SK-N-SH (cell line): ENCODE measurements at regions not wholly inside any gene's neighbourhood (a gene's known extent, or its start where the extent isn't known, plus 50 kb on each side); places are given as distances from the start of the nearest gene placed in this dataset.

Experiments
- CTCF ChIA-PET: fragments of 300-600, 350-600 bp; formaldehyde crosslinking; extraction: SDS; loops from one replicate; lab custom pipeline; 2021; lab: Yijun Ruan, JAX
- POLR2A ChIA-PET: fragments of 350-600 bp; sonication (Branson Sonifier 250); formaldehyde crosslinking; extraction: SDS; loops from one replicate; lab custom pipeline; 2020; ENCODE audit warnings: antibody characterized with exemption, inconsistent platforms; lab: Yijun Ruan, JAX
- DNase-seq: peaks from one replicate; pipeline ENCODE4 v3.0.0; 2012
- H2AFZ ChIP-seq: fragments of 200-600 bp; sonication (generic); 2 replicates; pipeline ENCODE4 v1.8.1; 2016; ENCODE audit warnings: antibody characterized with exemption, mild to moderate bottlenecking, low read depth
- H3F3A ChIP-seq: fragments of 200-600 bp; sonication (generic); replicated peaks from 2 replicates; pipeline ENCODE3; 2016; ENCODE audit warnings: antibody characterized with exemption, mild to moderate bottlenecking; ENCODE audit not compliant: insufficient read depth
- H3K27ac ChIP-seq, 2 experiments: fragments of 200-500 bp in 1 of 2; fragments of 200-600 bp in 1 of 2; sonication (Bioruptor generic) in 1 of 2; sonication (generic), shearing (Covaris generic) in 1 of 2; 2 replicates each; pipeline versions ENCODE4 v1.5.1 to v1.6.1; 2014 to 2016; ENCODE audit warnings: low read depth in 2 of 2, inconsistent platforms in 1 of 2, low read length in 1 of 2, mild to moderate bottlenecking in 1 of 2, mixed read lengths in 1 of 2
- H3K27me3 ChIP-seq: fragments of 200-600 bp; sonication (generic), shearing (Covaris generic); 2 replicates; pipeline ENCODE4 v1.6.1; 2016; ENCODE audit warnings: mixed run types; ENCODE audit not compliant: insufficient read depth
- H3K36me3 ChIP-seq, 2 experiments: fragments of 200-500 bp in 1 of 2; fragments of 200-600 bp in 1 of 2; sonication (Bioruptor generic) in 1 of 2; sonication (generic) in 1 of 2; replicated peaks in 1 of 2; 2 replicates each; pipeline versions ENCODE3 to v1.5.1; 2014 to 2016; ENCODE audit warnings: low read length in 1 of 2, mild to moderate bottlenecking in 1 of 2; ENCODE audit not compliant: insufficient read depth in 2 of 2, control insufficient read depth in 1 of 2
- H3K4me1 ChIP-seq, 2 experiments: fragments of 200-500 bp in 1 of 2; fragments of 200-600 bp in 1 of 2; sonication (Bioruptor generic) in 1 of 2; sonication (generic), shearing (Covaris generic) in 1 of 2; 2 replicates each; pipeline versions ENCODE4 v1.5.1 to v1.6.1; 2014 to 2016; ENCODE audit warnings: low read depth in 1 of 2, low read length in 1 of 2, mixed run types in 1 of 2; ENCODE audit not compliant: insufficient read depth in 2 of 2, control insufficient read depth in 1 of 2
- H3K4me2 ChIP-seq: fragments of 200-600 bp; sonication (generic), shearing (Covaris generic); 2 replicates; pipeline ENCODE4 v1.6.1; 2017; ENCODE audit warnings: mixed run types
- H3K4me3 ChIP-seq, 2 experiments: fragments of 200-500 bp in 1 of 2; fragments of 200-600 bp in 1 of 2; sonication (Bioruptor generic) in 1 of 2; sonication (generic), shearing (Covaris generic) in 1 of 2; 2 replicates each; pipeline versions ENCODE4 v1.5.1 to v1.8.1; 2014 to 2016; ENCODE audit warnings: low read depth in 2 of 2, inconsistent platforms in 1 of 2, low read length in 1 of 2, mild to moderate bottlenecking in 1 of 2, mixed read lengths in 1 of 2, moderate library complexity in 1 of 2
- H3K79me2 ChIP-seq: fragments of 200-600 bp; sonication (generic); 2 replicates; pipeline ENCODE4 v1.8.1; 2017; ENCODE audit warnings: mild to moderate bottlenecking; ENCODE audit not compliant: insufficient read depth
- H3K9ac ChIP-seq: fragments of 200-600 bp; sonication (generic); 2 replicates; pipeline ENCODE4 v1.6.1; 2017; ENCODE audit warnings: mixed run types
- H3K9me2 ChIP-seq: fragments of 200-600 bp; sonication (generic); 2 replicates; pipeline ENCODE4 v1.6.1; 2017; ENCODE audit warnings: mixed run types
- H3K9me3 ChIP-seq: fragments of 200-600 bp; sonication (generic); 2 replicates; pipeline ENCODE4 v1.6.1; 2017; ENCODE audit warnings: mixed run types, mild to moderate bottlenecking, moderate library complexity
- H4K20me1 ChIP-seq: fragments of 200-600 bp; sonication (generic); 2 replicates; pipeline ENCODE4 v1.6.1; 2017; ENCODE audit warnings: mild to moderate bottlenecking, mixed run types; ENCODE audit not compliant: insufficient read depth
- CHD2 ChIP-seq: fragments of 150-350 bp; IDR thresholded peaks from 2 replicates; pipeline ENCODE4 v1.6.1; 2018; ENCODE audit warnings: low read length; ENCODE audit not compliant: partially characterized antibody
- EP300 ChIP-seq, 2 experiments: IDR thresholded peaks; 2 replicates each; pipeline versions ENCODE4 v1.4.0 to v1.6.1; 2012; ENCODE audit warnings: borderline replicate concordance in 1 of 2, low read depth in 1 of 2, low read length in 1 of 2
- EZH2phosphoT487 ChIP-seq: fragments of 200-600 bp; sonication (generic); IDR thresholded peaks from 2 replicates; pipeline ENCODE4 v1.6.1; 2017; ENCODE audit warnings: low read depth, mixed run types, mild to moderate bottlenecking, antibody characterized with exemption, moderate library complexity, borderline replicate concordance
- FOSL2 ChIP-seq: IDR thresholded peaks from 2 replicates; pipeline ENCODE4 v1.4.0; 2012; ENCODE audit warnings: low read depth, mild to moderate bottlenecking, moderate library complexity, borderline replicate concordance
- MEF2A ChIP-seq: IDR thresholded peaks from 2 replicates; pipeline ENCODE4 v1.4.0; 2012; ENCODE audit warnings: low read depth, borderline replicate concordance
- NRF1 ChIP-seq: IDR thresholded peaks from 2 replicates; pipeline ENCODE4 v1.6.1; 2012; ENCODE audit warnings: low read depth, mild to moderate bottlenecking, low read length
- POLR2AphosphoS5 ChIP-seq: IDR thresholded peaks from 2 replicates; pipeline ENCODE4 v1.6.1; 2012; ENCODE audit warnings: low read depth, low read length
- SIN3A ChIP-seq: IDR thresholded peaks from 2 replicates; pipeline ENCODE4 v1.6.1; 2012; ENCODE audit warnings: low read depth, mild to moderate bottlenecking, low read length, moderate library complexity, borderline replicate concordance
- TF ChIP-seq, protein P1 (sequence below): IDR thresholded peaks from 2 replicates; pipeline ENCODE4 v1.6.1; 2012; ENCODE audit warnings: mild to moderate bottlenecking, low read depth, low read length, moderate library complexity
- TF ChIP-seq, protein P2 (sequence below): fragments of 200-600 bp; sonication (generic); IDR thresholded peaks from 2 replicates; pipeline ENCODE4 v1.6.1; 2017; ENCODE audit warnings: antibody characterized with exemption, mild to moderate bottlenecking, moderate library complexity
- TF ChIP-seq, protein P3 (sequence below): fragments of 150-350 bp; IDR thresholded peaks from 2 replicates; pipeline ENCODE4 v1.6.1; 2017; ENCODE audit warnings: antibody characterized with exemption, low read length, low read depth, borderline replicate concordance
- TF ChIP-seq, protein P4 (sequence below): IDR thresholded peaks from 2 replicates; pipeline ENCODE4 v1.4.0; 2012; ENCODE audit warnings: low read depth, borderline replicate concordance

DNA sequence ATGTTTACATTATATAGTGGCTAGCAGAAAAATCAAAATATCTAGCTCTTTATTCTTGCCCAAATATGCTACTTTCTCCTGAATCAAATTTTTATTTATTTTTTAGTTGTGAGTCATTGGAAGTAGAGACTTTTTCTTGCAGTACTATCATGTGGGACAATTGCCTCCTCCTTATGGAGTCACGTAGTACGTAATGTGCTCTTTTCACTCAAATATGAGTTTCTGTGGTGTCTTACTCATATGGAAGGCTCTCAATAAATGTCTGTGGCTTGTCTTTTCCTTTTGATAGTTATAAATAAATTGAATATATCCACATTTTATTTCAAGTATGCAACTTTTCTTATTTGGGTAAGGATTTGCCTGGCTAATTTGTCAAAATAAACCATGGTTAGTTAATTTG is 1411.0 kb upstream of the SLC10A2 start (continued):
- no peak for TF ChIP-seq FOSL2
- no peak for TF ChIP-seq POLR2AphosphoS5
- TF ChIP-seq CHD2: no peak
- TF ChIP-seq, all 33 proteins: peak for 0

DNA sequence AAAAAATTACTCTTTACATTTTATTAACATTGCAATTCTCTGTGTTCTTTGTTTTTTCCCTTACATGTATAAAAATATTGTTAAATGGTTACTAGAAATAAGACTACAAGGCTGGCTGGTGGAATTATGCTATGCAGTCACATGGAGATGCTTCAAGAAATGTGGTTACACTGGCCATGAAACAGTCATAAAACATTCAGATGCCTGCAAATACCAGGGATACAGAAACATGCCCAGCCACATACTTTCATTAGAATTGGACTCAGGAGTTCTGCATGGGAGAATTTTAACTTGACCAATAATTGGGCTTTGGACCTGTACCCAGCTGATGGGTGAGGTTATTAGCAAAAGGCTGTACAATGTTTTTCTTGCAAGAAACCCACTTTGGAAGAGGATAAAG is 1407.7 kb upstream of the SLC10A2 start:
- TF ChIP-seq SIN3A (no peak), NRF1 (no peak), MEF2A (no peak), EZH2phosphoT487 (no peak), FOSL2 (no peak), EP300 (IDR thresholded peaks at IDR 0.05; ENCODE audit: borderline replicate concordance in 1 of 2, low read depth in 1 of 2, low read length in 1 of 2) (no peak)
- TF ChIP-seq, protein P1, sequence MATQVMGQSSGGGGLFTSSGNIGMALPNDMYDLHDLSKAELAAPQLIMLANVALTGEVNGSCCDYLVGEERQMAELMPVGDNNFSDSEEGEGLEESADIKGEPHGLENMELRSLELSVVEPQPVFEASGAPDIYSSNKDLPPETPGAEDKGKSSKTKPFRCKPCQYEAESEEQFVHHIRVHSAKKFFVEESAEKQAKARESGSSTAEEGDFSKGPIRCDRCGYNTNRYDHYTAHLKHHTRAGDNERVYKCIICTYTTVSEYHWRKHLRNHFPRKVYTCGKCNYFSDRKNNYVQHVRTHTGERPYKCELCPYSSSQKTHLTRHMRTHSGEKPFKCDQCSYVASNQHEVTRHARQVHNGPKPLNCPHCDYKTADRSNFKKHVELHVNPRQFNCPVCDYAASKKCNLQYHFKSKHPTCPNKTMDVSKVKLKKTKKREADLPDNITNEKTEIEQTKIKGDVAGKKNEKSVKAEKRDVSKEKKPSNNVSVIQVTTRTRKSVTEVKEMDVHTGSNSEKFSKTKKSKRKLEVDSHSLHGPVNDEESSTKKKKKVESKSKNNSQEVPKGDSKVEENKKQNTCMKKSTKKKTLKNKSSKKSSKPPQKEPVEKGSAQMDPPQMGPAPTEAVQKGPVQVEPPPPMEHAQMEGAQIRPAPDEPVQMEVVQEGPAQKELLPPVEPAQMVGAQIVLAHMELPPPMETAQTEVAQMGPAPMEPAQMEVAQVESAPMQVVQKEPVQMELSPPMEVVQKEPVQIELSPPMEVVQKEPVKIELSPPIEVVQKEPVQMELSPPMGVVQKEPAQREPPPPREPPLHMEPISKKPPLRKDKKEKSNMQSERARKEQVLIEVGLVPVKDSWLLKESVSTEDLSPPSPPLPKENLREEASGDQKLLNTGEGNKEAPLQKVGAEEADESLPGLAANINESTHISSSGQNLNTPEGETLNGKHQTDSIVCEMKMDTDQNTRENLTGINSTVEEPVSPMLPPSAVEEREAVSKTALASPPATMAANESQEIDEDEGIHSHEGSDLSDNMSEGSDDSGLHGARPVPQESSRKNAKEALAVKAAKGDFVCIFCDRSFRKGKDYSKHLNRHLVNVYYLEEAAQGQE: no peak
- TF ChIP-seq, protein P2, sequence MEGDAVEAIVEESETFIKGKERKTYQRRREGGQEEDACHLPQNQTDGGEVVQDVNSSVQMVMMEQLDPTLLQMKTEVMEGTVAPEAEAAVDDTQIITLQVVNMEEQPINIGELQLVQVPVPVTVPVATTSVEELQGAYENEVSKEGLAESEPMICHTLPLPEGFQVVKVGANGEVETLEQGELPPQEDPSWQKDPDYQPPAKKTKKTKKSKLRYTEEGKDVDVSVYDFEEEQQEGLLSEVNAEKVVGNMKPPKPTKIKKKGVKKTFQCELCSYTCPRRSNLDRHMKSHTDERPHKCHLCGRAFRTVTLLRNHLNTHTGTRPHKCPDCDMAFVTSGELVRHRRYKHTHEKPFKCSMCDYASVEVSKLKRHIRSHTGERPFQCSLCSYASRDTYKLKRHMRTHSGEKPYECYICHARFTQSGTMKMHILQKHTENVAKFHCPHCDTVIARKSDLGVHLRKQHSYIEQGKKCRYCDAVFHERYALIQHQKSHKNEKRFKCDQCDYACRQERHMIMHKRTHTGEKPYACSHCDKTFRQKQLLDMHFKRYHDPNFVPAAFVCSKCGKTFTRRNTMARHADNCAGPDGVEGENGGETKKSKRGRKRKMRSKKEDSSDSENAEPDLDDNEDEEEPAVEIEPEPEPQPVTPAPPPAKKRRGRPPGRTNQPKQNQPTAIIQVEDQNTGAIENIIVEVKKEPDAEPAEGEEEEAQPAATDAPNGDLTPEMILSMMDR: no peak
- TF ChIP-seq, protein P3, sequence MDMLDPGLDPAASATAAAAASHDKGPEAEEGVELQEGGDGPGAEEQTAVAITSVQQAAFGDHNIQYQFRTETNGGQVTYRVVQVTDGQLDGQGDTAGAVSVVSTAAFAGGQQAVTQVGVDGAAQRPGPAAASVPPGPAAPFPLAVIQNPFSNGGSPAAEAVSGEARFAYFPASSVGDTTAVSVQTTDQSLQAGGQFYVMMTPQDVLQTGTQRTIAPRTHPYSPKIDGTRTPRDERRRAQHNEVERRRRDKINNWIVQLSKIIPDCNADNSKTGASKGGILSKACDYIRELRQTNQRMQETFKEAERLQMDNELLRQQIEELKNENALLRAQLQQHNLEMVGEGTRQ: no peak
- TF ChIP-seq, protein P4, sequence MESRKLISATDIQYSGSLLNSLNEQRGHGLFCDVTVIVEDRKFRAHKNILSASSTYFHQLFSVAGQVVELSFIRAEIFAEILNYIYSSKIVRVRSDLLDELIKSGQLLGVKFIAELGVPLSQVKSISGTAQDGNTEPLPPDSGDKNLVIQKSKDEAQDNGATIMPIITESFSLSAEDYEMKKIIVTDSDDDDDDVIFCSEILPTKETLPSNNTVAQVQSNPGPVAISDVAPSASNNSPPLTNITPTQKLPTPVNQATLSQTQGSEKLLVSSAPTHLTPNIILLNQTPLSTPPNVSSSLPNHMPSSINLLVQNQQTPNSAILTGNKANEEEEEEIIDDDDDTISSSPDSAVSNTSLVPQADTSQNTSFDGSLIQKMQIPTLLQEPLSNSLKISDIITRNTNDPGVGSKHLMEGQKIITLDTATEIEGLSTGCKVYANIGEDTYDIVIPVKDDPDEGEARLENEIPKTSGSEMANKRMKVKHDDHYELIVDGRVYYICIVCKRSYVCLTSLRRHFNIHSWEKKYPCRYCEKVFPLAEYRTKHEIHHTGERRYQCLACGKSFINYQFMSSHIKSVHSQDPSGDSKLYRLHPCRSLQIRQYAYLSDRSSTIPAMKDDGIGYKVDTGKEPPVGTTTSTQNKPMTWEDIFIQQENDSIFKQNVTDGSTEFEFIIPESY: no peak
- Histone ChIP-seq H3F3A (no peaks in the 10 kb centered on the region), H3K9me2 (no peaks in the 10 kb centered on the region), H3K79me2 (no peaks in the 10 kb centered on the region), H3K9ac (no peak overlapping the region), H4K20me1 (no peaks in the 10 kb centered on the region), H3K4me1 (no peaks in the 10 kb centered on the region), H3K36me3 (no peaks in the 10 kb centered on the region), H3K4me2 (no peak overlapping the region), H3K27ac (no peak overlapping the region), H3K27me3 (no peaks in the 10 kb centered on the region), H2AFZ (no peak overlapping the region), H3K9me3 (no peaks in the 10 kb centered on the region), H3K4me3 (no peak overlapping the region)
- no peak for DNase-seq
- ChIA-PET POLR2A (interaction anchor here (0.7 kb wide), 1 partner anchor 10 kb away, joined by 3 read pairs; no protein-coding TSS in a partner anchor), CTCF (no interaction called here)
